HUES48 (cell line): ENCODE measurements at regions not wholly inside any gene's neighbourhood (a gene's known extent, or its start where the extent isn't known, plus 50 kb on each side); places are given as distances from the start of the nearest gene placed in this dataset.
"Not testable (repeated sequence)": the region's sequence is repeated elsewhere in the genome, so short reads cannot be mapped to it uniquely, and the experiment has no call there.

ENCODE experiments used
- H3K27ac ChIP-seq: one replicate; pipeline ENCODE4 v1.7.0; 2013; ENCODE audit warnings: low read depth, low read length, inconsistent platforms
- H3K27me3 ChIP-seq: 2 replicates; pipeline ENCODE4 v1.6.1; 2013; ENCODE audit warnings: mild to moderate bottlenecking, low read length; ENCODE audit not compliant: control insufficient read depth, insufficient read depth
- H3K36me3 ChIP-seq: 2 replicates; pipeline ENCODE4 v1.6.1; 2013; ENCODE audit warnings: low read length; ENCODE audit not compliant: control insufficient read depth, insufficient read depth
- H3K4me1 ChIP-seq: 2 replicates; pipeline ENCODE4 v1.6.1; 2013; ENCODE audit warnings: mild to moderate bottlenecking, low read length; ENCODE audit not compliant: control insufficient read depth, insufficient read depth
- H3K4me3 ChIP-seq: 2 replicates; pipeline ENCODE4 v1.5.1; 2013; ENCODE audit warnings: mild to moderate bottlenecking, low read depth, low read length
- H3K9ac ChIP-seq: 2 replicates; pipeline ENCODE4 v1.6.1; 2013; ENCODE audit warnings: mild to moderate bottlenecking, low read depth, low read length, moderate library complexity
- H3K9me3 ChIP-seq: 2 replicates; pipeline ENCODE4 v1.6.1; 2013; ENCODE audit warnings: low read length; ENCODE audit not compliant: control insufficient read depth, insufficient read depth

DNA sequence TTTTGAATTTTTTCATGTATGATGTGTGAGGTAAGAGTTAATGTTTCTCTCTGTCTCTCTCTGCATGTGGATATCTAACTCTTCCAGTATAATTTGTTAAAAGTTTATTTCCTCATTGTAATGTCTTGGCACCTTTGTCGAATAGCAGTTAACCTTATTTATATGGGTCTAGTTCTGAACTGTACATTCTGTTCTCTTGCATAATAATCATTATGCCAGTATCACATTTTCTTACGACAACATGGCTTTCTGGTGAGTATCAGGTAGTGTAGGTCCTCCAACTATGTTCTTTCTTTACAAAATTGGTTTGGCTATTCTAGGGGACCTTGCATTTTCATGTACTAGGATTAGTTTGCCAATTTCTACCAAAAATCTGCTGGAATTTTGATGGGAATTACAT is 337.0 kb upstream of the FZD8 start:
- no peak overlapping the region for H3K27ac ChIP-seq
- H3K36me3 ChIP-seq: no peaks in the 10 kb centered on the region
- H3K4me3 ChIP-seq: no peak overlapping the region
- H3K9ac ChIP-seq: no peak overlapping the region
- no peaks in the 10 kb centered on the region for H3K9me3 ChIP-seq
- H3K27me3 ChIP-seq: peaks cover 44% of the 10 kb centered on the region
- peaks cover 14% of the 10 kb centered on the region for H3K4me1 ChIP-seq

DNA sequence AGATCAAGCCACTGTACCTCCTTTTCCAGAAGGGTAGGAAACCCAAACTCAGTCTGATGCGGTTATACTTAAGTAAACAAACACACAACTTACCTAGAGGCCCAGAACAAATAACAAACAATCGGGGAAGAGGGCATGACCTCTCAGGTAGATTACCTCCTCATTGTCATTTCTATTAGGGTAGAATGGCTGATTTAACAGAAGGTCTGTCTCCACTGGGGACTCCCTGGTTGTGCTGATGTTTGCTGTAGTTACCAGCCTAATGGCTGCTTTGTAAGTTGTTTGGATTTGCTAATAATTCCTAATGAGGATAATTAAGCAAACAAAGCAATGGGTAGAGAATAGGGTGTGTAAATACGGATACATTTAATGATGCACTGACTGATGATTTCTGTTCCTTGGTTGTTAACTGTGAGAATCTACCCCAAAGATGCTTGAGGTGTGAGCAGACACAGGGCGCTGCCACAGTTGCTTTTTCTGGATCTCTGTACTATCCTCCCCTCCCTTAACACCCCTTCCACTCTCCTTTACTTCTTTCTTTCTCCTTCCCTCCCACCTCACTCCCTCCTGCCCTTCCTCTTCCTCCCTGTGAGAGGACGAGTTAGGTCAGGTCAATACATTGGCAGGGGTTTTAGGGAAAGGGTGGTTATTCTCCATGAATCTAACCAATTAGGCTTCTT is 332.0 kb upstream of the FZD8 start:
- not testable (repeated sequence) for H3K9me3 ChIP-seq

DNA sequence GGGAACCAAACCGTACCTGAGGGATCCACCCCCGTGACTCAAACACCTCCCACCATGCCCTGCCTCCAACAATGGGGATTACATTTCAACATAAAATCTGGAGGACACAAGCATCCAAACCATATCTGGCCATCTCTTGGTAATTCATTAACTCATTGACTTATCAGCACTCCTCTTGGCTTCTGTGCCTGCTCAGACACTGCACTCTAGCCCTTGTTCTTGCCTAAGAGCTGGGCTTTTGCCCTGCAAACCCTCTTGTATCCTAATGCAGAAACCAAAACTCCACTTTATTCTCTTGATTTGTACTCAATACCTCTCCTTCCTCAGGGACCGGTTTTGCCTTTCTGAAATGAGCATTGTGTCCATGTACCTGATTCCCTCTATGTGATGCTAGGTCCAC is 330.2 kb upstream of the FZD8 start:
- H3K27me3 ChIP-seq: peaks cover 86% of the 10 kb centered on the region
- H3K27ac ChIP-seq: no peak overlapping the region
- no peak overlapping the region for H3K4me3 ChIP-seq
- no peaks in the 10 kb centered on the region for H3K36me3 ChIP-seq
- H3K9ac ChIP-seq: no peak overlapping the region
- peaks cover 21% of the 10 kb centered on the region for H3K4me1 ChIP-seq
- no peaks in the 10 kb centered on the region for H3K9me3 ChIP-seq

More for the DNA sequence above, 332.0 kb upstream of the FZD8 start:
- H3K27ac ChIP-seq, H3K9ac ChIP-seq, H3K4me3 ChIP-seq, H3K36me3 ChIP-seq: not testable (repeated sequence)
- peaks cover 93% of the 10 kb centered on the region for H3K27me3 ChIP-seq
- H3K4me1 ChIP-seq: peaks cover 21% of the 10 kb centered on the region

DNA sequence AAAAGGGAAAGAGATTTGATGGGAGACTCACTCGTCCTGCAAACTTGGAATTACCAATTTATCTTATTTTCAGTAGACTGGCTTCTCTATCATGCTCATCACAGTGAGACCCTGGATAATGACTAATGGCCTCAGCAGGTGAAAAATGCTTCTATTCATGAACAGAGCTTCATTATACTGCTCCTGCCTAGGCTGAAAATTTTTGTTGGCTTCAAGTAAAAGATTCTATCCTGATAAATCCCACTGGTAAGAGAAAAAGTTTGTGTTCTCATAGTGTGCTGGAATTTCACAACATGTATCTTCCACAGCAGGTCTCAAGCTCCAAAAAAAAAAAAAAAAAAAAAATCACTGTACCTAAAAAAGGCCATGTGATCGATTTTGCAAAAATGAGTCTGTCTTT is 329.3 kb upstream of the FZD8 start:
- Histone ChIP-seq H3K4me3 (no peak overlapping the region), H3K4me1 (peaks cover 21% of the 10 kb centered on the region), H3K27ac (no peak overlapping the region), H3K9me3 (no peaks in the 10 kb centered on the region), H3K36me3 (no peaks in the 10 kb centered on the region), H3K9ac (no peak overlapping the region), H3K27me3 (peaks cover 77% of the 10 kb centered on the region)

DNA sequence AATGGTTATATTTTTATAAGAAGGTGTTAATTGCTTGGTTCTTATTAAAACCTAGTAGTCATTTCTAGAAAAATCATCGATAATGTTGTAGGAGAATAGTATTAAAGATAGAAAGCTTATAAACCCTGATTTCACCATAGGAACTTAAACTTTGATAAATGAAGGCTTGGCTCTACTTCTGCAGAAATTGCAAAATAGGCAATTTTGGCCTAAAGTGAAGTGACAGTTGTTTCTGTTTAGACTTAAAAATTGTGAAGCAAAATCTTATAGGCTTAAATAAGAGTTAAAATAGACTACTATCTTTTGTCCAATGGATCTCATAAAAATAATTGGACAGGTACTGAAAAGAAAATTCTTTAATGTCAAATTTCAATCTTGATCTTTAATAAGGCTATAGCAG is 321.6 kb upstream of the FZD8 start:
- H3K9me3 ChIP-seq: no peaks in the 10 kb centered on the region
- H3K4me3 ChIP-seq: no peak overlapping the region
- H3K4me1 ChIP-seq: peaks cover 10% of the 10 kb centered on the region
- H3K36me3 ChIP-seq: no peaks in the 10 kb centered on the region
- no peak overlapping the region for H3K9ac ChIP-seq
- H3K27ac ChIP-seq: no peak overlapping the region
- peaks cover 2% of the 10 kb centered on the region; the same call in 1 of the 2 replicates for H3K27me3 ChIP-seq

DNA sequence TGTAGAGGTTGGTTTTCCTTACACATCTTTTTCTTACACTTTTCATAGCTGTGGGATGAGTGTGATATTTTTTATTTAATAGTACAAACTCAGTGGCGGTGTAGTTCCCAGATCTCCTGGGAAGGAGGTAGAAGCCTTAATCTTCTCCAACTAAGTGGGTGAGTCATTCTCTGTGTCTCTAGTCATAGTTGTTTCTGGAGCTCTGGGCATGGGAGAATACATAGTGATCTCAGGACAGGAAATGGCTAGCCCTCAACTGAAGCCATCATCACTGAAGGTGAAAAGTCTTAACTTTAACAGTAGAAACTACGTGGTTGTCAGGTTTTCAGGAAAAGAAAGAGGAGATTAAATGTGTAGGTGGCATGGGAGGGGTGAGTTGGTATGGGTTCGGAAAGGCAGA is 319.4 kb upstream of the FZD8 start:
- H3K4me3 ChIP-seq: no peak overlapping the region
- H3K36me3 ChIP-seq: no peaks in the 10 kb centered on the region
- no peak overlapping the region for H3K9ac ChIP-seq
- peaks cover 14% of the 10 kb centered on the region for H3K4me1 ChIP-seq
- no peak overlapping the region for H3K27ac ChIP-seq
- no peaks in the 10 kb centered on the region for H3K9me3 ChIP-seq
- no peaks in the 10 kb centered on the region for H3K27me3 ChIP-seq

DNA sequence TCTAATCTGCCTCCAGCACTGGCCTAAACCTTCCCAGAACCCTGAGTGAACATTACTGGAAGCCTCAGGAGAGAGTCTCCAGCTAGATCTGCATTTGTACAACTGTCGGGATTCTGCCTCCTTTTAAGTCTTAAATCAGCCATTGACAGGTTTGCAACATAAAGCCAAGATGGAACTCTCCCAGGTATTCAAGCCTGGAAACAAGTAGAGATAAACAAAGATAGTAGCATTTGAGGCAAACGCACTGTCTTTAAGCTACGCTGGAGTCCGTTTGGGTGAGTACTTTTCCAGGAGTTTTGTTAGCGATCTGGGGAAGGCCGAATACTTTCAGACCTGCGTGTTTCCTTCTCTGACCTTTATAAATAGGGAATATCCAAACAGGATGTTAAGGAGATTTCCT is 317.2 kb upstream of the FZD8 start:
- H3K9ac ChIP-seq: no peak overlapping the region
- no peaks in the 10 kb centered on the region for H3K36me3 ChIP-seq
- H3K27me3 ChIP-seq: no peaks in the 10 kb centered on the region
- H3K27ac ChIP-seq: peak overlapping the region; percentile 39
- H3K9me3 ChIP-seq: no peaks in the 10 kb centered on the region
- no peak overlapping the region for H3K4me3 ChIP-seq
- H3K4me1 ChIP-seq: peaks cover 14% of the 10 kb centered on the region

DNA sequence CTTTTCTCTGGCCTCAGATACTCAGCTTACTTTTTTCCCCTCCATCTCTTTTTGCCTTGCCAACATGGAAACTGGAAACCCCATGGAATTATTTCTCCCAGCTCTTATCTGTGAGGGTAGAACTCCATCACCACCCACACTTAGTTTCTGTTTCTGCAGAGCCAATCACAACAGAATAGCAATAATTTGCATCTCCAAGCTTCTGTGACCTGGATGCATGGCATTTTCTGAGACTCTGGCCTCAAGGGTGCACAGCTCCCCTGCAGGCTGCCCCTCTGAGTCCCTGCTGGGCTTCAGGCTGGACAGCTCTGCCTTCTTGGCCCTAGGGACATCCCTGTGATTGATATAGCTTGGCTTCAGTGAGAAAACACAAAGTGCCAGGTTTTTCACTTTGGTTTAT is 316.5 kb upstream of the FZD8 start:
- not testable (repeated sequence) for H3K27me3 ChIP-seq, H3K9me3 ChIP-seq, H3K36me3 ChIP-seq, H3K27ac ChIP-seq, H3K4me3 ChIP-seq, H3K9ac ChIP-seq
- H3K4me1 ChIP-seq: peaks cover 14% of the 10 kb centered on the region

DNA sequence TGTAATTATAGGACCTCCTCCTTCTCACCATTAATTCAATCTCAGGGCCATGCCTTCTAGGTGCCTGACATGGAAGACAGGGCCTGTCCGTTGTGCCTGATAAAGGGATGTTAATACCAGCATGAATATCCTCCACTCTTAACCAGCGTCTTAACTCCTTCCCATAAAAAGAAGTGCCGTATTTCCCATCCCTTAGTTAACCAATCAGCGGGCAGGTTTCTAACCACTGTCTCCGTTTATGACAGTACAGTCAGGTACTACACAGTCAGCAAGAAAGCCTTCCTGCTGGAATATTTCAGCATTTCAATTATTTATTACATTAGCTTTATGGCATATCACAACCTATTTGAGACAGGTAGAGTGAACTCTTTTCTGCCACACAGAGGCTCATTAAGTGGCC is 308.6 kb upstream of the FZD8 start:
- H3K4me1 ChIP-seq: peaks cover 24% of the 10 kb centered on the region
- H3K27ac ChIP-seq: no peak overlapping the region
- H3K36me3 ChIP-seq: no peaks in the 10 kb centered on the region
- no peak overlapping the region for H3K4me3 ChIP-seq
- H3K27me3 ChIP-seq: no peaks in the 10 kb centered on the region
- no peaks in the 10 kb centered on the region for H3K9me3 ChIP-seq
- H3K9ac ChIP-seq: no peak overlapping the region

DNA sequence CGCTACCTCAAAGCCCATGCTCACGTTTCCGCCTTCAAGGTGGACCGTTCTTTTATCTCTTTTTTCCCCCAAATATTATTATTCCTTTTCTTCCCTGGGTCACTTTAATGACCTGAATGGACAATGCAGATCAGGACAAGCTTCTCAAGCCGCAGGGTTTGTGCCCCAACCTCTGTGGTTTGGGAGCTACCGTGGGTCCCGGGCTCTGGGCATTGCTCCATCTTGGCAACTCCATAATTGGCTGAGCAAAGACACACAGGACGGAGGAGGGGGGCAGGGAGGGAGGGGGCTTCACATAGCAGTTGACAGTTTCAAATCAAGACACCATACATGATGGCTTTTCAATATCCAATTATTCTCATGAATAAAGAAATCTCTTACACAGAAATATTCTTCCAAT is 308.1 kb upstream of the FZD8 start:
- Histone ChIP-seq H3K27ac (no peak overlapping the region), H3K4me1 (peaks cover 24% of the 10 kb centered on the region), H3K27me3 (no peaks in the 10 kb centered on the region), H3K36me3 (no peaks in the 10 kb centered on the region), H3K4me3 (no peak overlapping the region), H3K9ac (no peak overlapping the region), H3K9me3 (no peaks in the 10 kb centered on the region)

DNA sequence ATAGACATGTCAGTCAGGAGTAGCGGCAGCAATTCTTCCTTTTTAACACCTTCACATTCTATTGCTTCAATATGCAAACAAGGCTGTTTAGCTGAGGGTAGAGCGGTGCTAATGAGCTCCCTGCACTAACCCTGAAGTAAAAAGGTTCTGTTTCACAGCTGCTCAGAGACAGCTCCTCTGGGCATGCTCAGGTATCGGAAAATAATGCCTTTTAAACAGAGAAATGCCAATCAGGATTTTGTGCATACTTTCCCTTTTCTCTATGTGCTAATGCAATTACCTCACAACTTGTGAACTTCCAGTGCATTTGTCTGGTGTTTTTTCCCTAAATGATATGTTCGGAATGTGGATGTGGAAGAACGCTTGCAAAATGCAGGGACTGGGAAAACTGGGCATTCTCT is 307.7 kb upstream of the FZD8 start:
- Histone ChIP-seq H3K4me1 (peaks cover 24% of the 10 kb centered on the region), H3K4me3 (no peak overlapping the region), H3K36me3 (no peaks in the 10 kb centered on the region), H3K9ac (no peak overlapping the region), H3K27me3 (no peaks in the 10 kb centered on the region), H3K9me3 (no peaks in the 10 kb centered on the region), H3K27ac (peak overlapping the region; percentile 31)

DNA sequence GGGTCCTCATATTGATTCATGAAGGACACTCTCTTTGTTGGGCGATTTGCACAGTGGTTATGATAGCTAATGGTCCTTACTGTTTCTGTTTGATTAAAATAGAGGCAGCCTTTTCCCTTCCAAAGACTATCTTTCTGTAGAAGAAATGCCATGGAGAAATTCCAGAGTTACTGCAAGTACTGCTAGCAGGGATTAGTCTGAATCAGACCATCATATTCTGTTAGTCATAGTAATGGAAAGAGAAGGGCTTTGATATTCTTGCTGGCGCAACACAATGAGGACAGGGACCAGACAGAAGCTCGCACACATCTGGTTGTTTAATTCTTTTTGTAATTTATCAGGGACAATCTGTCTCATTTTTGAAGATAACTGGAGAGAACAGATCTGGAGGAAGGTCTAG is 304.5 kb upstream of the FZD8 start:
- Histone ChIP-seq H3K4me1 (peaks cover 24% of the 10 kb centered on the region), H3K4me3 (no peak overlapping the region), H3K27me3 (no peaks in the 10 kb centered on the region), H3K9ac (no peak overlapping the region), H3K36me3 (no peaks in the 10 kb centered on the region), H3K9me3 (no peaks in the 10 kb centered on the region), H3K27ac (no peak overlapping the region)
